Keratinocyte (primary cell): ENCODE measurements at regions not wholly inside any gene's neighbourhood (a gene's known extent, or its start where the extent isn't known, plus 50 kb on each side); places are given as distances from the start of the nearest gene placed in this dataset.

Experiments
- DNase-seq: peaks from one replicate; pipeline ENCODE4 v3.0.0-alpha.2; 2011; ENCODE audit warnings: low read depth, missing footprints, low spot score
- FAIRE-seq: peaks from 2 replicates; lab custom pipeline; 2011; peaks lifted over from hg19 to GRCh38; lab: Jason Lieb, UNC
- H2AFZ ChIP-seq: 2 replicates; pipeline ENCODE4 v1.6.0; 2012; ENCODE audit warnings: low read length, control low read depth, inconsistent platforms; ENCODE audit not compliant: control insufficient read depth
- H3K27ac ChIP-seq: 2 replicates; pipeline ENCODE4 v1.5.1; 2011; ENCODE audit warnings: low read length; ENCODE audit not compliant: control insufficient read depth, insufficient read depth
- H3K27me3 ChIP-seq: 3 replicates; pipeline ENCODE4 v1.6.0; 2011; ENCODE audit warnings: low read length; ENCODE audit not compliant: control insufficient read depth, insufficient read depth; ENCODE audit errors: extremely low read depth
- H3K36me3 ChIP-seq, 2 experiments: 2 replicates in 1 of 2; 3 replicates in 1 of 2; pipeline ENCODE4 v1.5.1; 2011; ENCODE audit warnings: low read length in 2 of 2, mild to moderate bottlenecking in 1 of 2; ENCODE audit not compliant: control insufficient read depth in 2 of 2, insufficient read depth in 2 of 2; ENCODE audit errors: extremely low read depth in 1 of 2
- H3K4me1 ChIP-seq: 3 replicates; pipeline ENCODE4 v1.5.1; 2011; ENCODE audit warnings: low read length; ENCODE audit not compliant: control insufficient read depth, insufficient read depth; ENCODE audit errors: extremely low read depth
- H3K4me2 ChIP-seq: 3 replicates; pipeline ENCODE4 v1.6.0; 2011; ENCODE audit warnings: low read depth, low read length; ENCODE audit not compliant: control insufficient read depth, insufficient read depth; ENCODE audit errors: extremely low read depth
- H3K4me3 ChIP-seq, 3 experiments: fragments of 200-600 bp in 1 of 3; sonication (generic) in 1 of 3; 2 replicates in 2 of 3; 3 replicates in 1 of 3; pipeline ENCODE4 v1.5.1; 2011 to 2016; ENCODE audit warnings: low read length in 3 of 3, mild to moderate bottlenecking in 3 of 3, control low read depth in 2 of 3, inconsistent platforms in 1 of 3, low read depth in 1 of 3, mixed read lengths in 1 of 3, mixed run types in 1 of 3, moderate library complexity in 1 of 3; ENCODE audit not compliant: control insufficient read depth in 2 of 3, insufficient read depth in 2 of 3; ENCODE audit errors: extremely low read depth in 1 of 3
- H3K79me2 ChIP-seq: 2 replicates; pipeline ENCODE4 v1.6.0; 2012; ENCODE audit warnings: low read length; ENCODE audit not compliant: control insufficient read depth, insufficient read depth
- H3K9ac ChIP-seq: 3 replicates; pipeline ENCODE4 v1.6.0; 2011; ENCODE audit warnings: low read length; ENCODE audit not compliant: control insufficient read depth, insufficient read depth; ENCODE audit errors: extremely low read depth
- H3K9me1 ChIP-seq: 3 replicates; pipeline ENCODE4 v1.6.0; 2011; ENCODE audit warnings: low read length; ENCODE audit not compliant: control insufficient read depth, insufficient read depth; ENCODE audit errors: extremely low read depth
- H3K9me3 ChIP-seq: 2 replicates; pipeline ENCODE4 v1.5.1; 2012; ENCODE audit warnings: low read depth, low read length; ENCODE audit not compliant: control insufficient read depth
- H4K20me1 ChIP-seq: 3 replicates; pipeline ENCODE4 v1.6.0; 2011; ENCODE audit warnings: low read length; ENCODE audit not compliant: control insufficient read depth, insufficient read depth; ENCODE audit errors: extremely low read depth
- EZH2 ChIP-seq: IDR thresholded peaks from one replicate; pipeline ENCODE4 v1.6.1; 2012; ENCODE audit warnings: inconsistent platforms, mild to moderate bottlenecking, low read length, moderate library complexity
- dilution Hi-C: fragments of 300-500 bp; cut with MboI; formaldehyde crosslinking; loops from one replicate; pipeline ENCODE4 v1.7.0; 2020; ENCODE audit warnings: low sequenced_read_pairs; ENCODE audit not compliant: extremely low pct_ligation_motif_present
- TF ChIP-seq, protein P1 (sequence below), 3 experiments: IDR thresholded peaks in 1 of 3; conservative IDR thresholded peaks in 1 of 3; optimal IDR thresholded peaks in 1 of 3; 2 replicates in 2 of 3; 3 replicates in 1 of 3; pipeline versions ENCODE3 to v1.5.1; 2011; ENCODE audit warnings: low read length in 3 of 3, mild to moderate bottlenecking in 3 of 3, moderate library complexity in 2 of 3, control low read depth in 1 of 3, inconsistent platforms in 1 of 3; ENCODE audit not compliant: insufficient read depth in 2 of 3; ENCODE audit errors: extremely low read depth in 1 of 3

DNA sequence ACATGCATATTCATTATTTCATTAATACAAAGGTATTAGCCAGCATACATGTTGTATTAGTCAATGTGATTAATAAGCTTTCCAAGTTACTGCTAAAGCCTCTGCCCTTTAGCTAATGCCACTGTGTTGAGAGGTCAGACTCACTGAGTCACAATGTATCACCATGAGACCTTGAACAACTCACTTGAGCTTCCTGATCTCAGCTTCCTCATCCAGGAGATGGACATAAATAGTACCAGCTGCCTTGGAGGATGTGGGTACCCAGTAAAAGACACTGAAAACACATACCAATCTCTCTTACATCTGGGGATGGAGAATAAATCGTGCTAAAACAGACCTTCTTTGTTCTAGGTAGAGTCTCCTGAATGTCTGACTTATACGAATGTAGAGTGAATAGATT is 224.6 kb downstream of the EPHA4 start:
- H3K27ac ChIP-seq: no peak overlapping the region
- H2AFZ ChIP-seq: no peak overlapping the region
- TF ChIP-seq, protein P1, sequence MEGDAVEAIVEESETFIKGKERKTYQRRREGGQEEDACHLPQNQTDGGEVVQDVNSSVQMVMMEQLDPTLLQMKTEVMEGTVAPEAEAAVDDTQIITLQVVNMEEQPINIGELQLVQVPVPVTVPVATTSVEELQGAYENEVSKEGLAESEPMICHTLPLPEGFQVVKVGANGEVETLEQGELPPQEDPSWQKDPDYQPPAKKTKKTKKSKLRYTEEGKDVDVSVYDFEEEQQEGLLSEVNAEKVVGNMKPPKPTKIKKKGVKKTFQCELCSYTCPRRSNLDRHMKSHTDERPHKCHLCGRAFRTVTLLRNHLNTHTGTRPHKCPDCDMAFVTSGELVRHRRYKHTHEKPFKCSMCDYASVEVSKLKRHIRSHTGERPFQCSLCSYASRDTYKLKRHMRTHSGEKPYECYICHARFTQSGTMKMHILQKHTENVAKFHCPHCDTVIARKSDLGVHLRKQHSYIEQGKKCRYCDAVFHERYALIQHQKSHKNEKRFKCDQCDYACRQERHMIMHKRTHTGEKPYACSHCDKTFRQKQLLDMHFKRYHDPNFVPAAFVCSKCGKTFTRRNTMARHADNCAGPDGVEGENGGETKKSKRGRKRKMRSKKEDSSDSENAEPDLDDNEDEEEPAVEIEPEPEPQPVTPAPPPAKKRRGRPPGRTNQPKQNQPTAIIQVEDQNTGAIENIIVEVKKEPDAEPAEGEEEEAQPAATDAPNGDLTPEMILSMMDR (optimal IDR thresholded peaks at IDR 0.05 in 1 of 3, IDR thresholded peaks at IDR 0.05 in 1 of 3, conservative IDR thresholded peaks at IDR 0.05 in 1 of 3; ENCODE audit: extremely low read depth in 1 of 3, insufficient read depth in 2 of 3, low read length in 3 of 3): no peak
- no peak for TF ChIP-seq EZH2
- H3K36me3 ChIP-seq: no peaks in the 10 kb centered on the region
- no peaks in the 10 kb centered on the region for H4K20me1 ChIP-seq
- DNase-seq (peak; percentile 52), FAIRE-seq (peak; percentile 17)
- no peak overlapping the region for H3K4me2 ChIP-seq
- H3K4me3 ChIP-seq: no peak overlapping the region
- H3K9ac ChIP-seq: no peak overlapping the region
- dilution Hi-C loops: no loop called here
- no peaks in the 10 kb centered on the region for H3K27me3 ChIP-seq
- no peaks in the 10 kb centered on the region for H3K79me2 ChIP-seq
- no peaks in the 10 kb centered on the region for H3K4me1 ChIP-seq
- no peaks in the 10 kb centered on the region for H3K9me1 ChIP-seq
- H3K9me3 ChIP-seq: no peaks in the 10 kb centered on the region

DNA sequence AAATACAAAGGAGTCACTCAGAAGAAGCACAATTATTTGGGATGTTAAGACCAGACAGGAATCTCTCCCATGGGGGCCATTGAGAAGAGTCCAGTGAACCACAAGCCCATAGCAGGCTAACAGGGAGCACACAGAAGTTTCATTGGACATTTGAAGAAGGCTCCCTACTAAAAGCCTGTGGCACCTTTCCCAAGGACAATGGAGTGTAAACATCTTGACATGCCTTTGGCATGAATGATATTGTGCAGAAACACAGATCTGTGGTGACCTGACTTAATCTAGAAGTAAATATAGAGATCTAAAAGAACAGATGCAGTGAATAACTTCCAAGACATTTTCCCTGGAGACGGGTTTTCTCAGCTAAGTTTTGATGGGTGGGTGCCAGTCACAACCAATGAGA is 221.5 kb downstream of the EPHA4 start:
- FAIRE-seq (no peak), DNase-seq (no peak)
- Histone ChIP-seq H3K4me1 (no peaks in the 10 kb centered on the region), H3K4me3 (no peak overlapping the region), H3K4me2 (no peak overlapping the region), H3K27ac (no peak overlapping the region), H3K9me3 (no peaks in the 10 kb centered on the region), H3K9ac (no peak overlapping the region), H3K36me3 (no peaks in the 10 kb centered on the region), H3K27me3 (no peaks in the 10 kb centered on the region), H2AFZ (no peak overlapping the region), H4K20me1 (no peaks in the 10 kb centered on the region), H3K79me2 (no peaks in the 10 kb centered on the region), H3K9me1 (no peaks in the 10 kb centered on the region)
- TF ChIP-seq EZH2: no peak
- TF ChIP-seq, protein P1 (optimal IDR thresholded peaks at IDR 0.05 in 1 of 3, IDR thresholded peaks at IDR 0.05 in 1 of 3, conservative IDR thresholded peaks at IDR 0.05 in 1 of 3; ENCODE audit: extremely low read depth in 1 of 3, insufficient read depth in 2 of 3, low read length in 3 of 3): no peak
- dilution Hi-C loops: no loop called here
